BJ (cell line): ENCODE measurements at regions not wholly inside any gene's neighbourhood (a gene's known extent, or its start where the extent isn't known, plus 50 kb on each side); places are given as distances from the start of the nearest gene placed in this dataset.

Source experiments
- CTCF ChIA-PET: fragments of 350-600 bp; formaldehyde crosslinking; extraction: SDS; loops from one replicate; lab custom pipeline; 2021; ENCODE audit warnings: antibody characterized with exemption, inconsistent platforms; lab: Yijun Ruan, JAX
- POLR2A ChIA-PET: fragments of 300-600 bp; sonication (Branson Sonifier 250); formaldehyde crosslinking; extraction: SDS; loops from one replicate; lab custom pipeline; 2021; ENCODE audit warnings: antibody characterized with exemption; lab: Charles Lee
- DNase-seq: peaks from one replicate; pipeline ENCODE4 v3.0.0-alpha.2; 2011; ENCODE audit warnings: low read depth
- H3K27me3 ChIP-seq: 2 replicates; pipeline ENCODE4 v1.6.0; 2011; ENCODE audit warnings: low read length; ENCODE audit not compliant: control insufficient read depth, insufficient read depth
- H3K36me3 ChIP-seq: 2 replicates; pipeline ENCODE4 v1.5.1; 2011; ENCODE audit warnings: low read length; ENCODE audit not compliant: control insufficient read depth, insufficient read depth
- H3K4me3 ChIP-seq: 2 replicates; pipeline ENCODE4 v1.5.1; 2011; ENCODE audit warnings: low read depth, mild to moderate bottlenecking, control low read depth, low read length
- CTCF ChIP-seq: IDR thresholded peaks from 2 replicates; pipeline ENCODE4 v1.5.1; 2011; ENCODE audit warnings: low read depth, mild to moderate bottlenecking, control low read depth, inconsistent platforms, low read length, moderate library complexity; ENCODE audit not compliant: insufficient read depth

DNA sequence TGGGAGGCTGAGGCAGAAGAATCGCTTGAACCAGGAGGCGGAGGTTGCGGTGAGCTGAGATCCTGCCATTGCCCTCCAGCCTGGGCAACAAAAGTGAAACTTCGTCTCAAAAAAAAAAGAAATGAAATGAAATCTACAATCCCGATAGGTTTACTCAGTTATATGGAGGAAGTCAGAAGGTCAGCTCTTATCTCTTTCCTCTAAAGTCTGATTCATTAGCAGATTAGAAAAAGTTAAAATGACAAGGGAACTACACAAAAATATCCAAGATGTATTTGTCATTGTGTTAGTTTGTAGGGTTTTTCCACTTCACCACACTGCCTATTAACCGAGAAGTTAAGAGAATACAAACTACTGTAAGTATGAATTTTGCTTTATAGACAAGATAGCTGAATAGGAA lies 420.6 kb downstream of the SHQ1 start:
- ChIA-PET POLR2A (no interaction called here), CTCF (interaction anchor here (1.0 kb wide), 1 partner anchor 11 kb away, joined by 3 read pairs; no protein-coding TSS in a partner anchor)
- Histone ChIP-seq H3K36me3 (no peaks in the 10 kb centered on the region), H3K27me3 (no peaks in the 10 kb centered on the region), H3K4me3 (no peak overlapping the region)
- no peak for TF ChIP-seq CTCF
- DNase-seq: no peak

- H3K36me3 ChIP-seq: no peaks in the 10 kb centered on the region
- ChIA-PET CTCF (interaction anchor here (0.6 to 1.0 kb wide), 2 partner anchors 10 to 76 kb away, joined by 3 read pairs; no protein-coding TSS in a partner anchor), POLR2A (no interaction called here)
- H3K27me3 ChIP-seq: no peaks in the 10 kb centered on the region
- TF ChIP-seq CTCF: no peak
- DNase-seq: no peak
- H3K4me3 ChIP-seq: no peak overlapping the region
These were observed 421.4 kb downstream of the SHQ1 start for GRCh38 chr3:72426618-72427397.

GRCh38 chr3:72423643-72424042 lies 424.6 kb downstream of the SHQ1 start:
- Histone ChIP-seq H3K4me3 (no peak overlapping the region), H3K36me3 (no peaks in the 10 kb centered on the region), H3K27me3 (no peaks in the 10 kb centered on the region)
- no peak for TF ChIP-seq CTCF
- no peak for DNase-seq
- ChIA-PET CTCF (no interaction called here), POLR2A (no interaction called here)

DNA sequence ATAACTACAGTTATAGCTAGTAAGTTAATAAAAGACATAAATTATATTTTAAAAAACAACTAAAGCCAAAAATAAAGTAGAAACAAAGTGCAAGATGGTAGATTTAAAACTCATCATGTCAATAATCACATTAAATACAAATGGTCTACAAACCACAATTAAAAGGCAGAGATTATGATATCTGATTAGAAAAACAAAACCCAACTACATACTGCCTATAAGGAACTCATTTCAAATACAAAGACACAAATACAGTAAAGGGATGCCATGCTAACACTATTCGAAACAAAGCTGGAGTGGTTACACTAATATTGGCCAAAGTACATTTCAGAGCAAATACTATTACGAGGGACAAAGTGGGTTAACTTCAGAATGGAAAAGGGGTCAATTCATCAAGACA lies 426.5 kb downstream of the SHQ1 start:
- ChIA-PET POLR2A (no interaction called here), CTCF (interaction anchor here (0.5 kb wide), 1 partner anchor 16 kb away, joined by 4 read pairs; no protein-coding TSS in a partner anchor)
- no peak for DNase-seq
- Histone ChIP-seq H3K4me3 (no peak overlapping the region), H3K27me3 (no peaks in the 10 kb centered on the region), H3K36me3 (no peaks in the 10 kb centered on the region)
- TF ChIP-seq CTCF: no peak

DNA sequence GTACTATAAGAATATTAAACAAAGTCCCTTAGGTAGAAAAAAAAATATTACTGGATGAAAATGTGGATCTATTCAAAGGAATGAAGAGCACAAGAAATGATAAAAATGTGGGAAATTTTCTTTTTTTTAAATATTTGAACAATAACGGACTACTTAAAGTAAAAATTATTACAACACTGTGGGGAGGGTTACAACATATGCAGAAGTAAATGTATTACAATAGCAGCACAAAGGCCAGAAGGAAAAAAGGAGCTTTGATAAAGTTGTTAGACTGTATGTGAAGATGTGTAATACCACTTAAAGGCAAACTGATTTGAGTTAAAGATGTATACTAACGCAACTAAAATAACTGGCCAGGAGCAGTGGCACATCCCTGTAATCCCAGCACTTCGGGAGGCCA lies 427.1 kb downstream of the SHQ1 start:
- DNase-seq: no peak
- H3K27me3 ChIP-seq: no peaks in the 10 kb centered on the region
- no peaks in the 10 kb centered on the region for H3K36me3 ChIP-seq
- ChIA-PET CTCF (no interaction called here), POLR2A (no interaction called here)
- H3K4me3 ChIP-seq: no peak overlapping the region
- no peak for TF ChIP-seq CTCF
